Right lung (tissue), 2 donors: ENCODE measurements at regions not wholly inside any gene's neighbourhood (a gene's known extent, or its start where the extent isn't known, plus 50 kb on each side); places are given as distances from the start of the nearest gene placed in this dataset.

Experiments
- DNase-seq, 2 donors: peaks; one replicate each; pipeline ENCODE4 v3.0.0-alpha.2; 2013

DNA sequence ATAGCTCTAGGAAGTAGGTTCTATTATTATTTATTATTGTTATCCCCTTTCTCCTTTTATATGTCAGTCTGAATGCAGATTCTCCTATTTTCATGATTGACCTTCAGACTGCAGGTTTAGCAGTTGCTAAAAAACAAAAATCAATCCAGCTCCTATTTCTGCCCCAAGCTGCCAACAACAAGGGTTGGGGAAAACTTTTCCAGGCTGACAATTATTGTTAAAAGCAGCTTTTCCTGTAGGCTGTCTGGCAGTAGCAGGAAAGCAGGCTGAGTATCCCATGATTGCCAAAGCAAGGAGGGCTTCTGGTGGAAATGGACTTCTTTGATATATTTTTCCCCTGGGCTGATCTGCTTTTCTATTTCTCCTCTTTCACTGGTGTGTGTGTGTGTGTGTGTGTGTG lies 78.0 kb upstream of the CTLA4 start:
- DNase-seq, result no peak

DNA sequence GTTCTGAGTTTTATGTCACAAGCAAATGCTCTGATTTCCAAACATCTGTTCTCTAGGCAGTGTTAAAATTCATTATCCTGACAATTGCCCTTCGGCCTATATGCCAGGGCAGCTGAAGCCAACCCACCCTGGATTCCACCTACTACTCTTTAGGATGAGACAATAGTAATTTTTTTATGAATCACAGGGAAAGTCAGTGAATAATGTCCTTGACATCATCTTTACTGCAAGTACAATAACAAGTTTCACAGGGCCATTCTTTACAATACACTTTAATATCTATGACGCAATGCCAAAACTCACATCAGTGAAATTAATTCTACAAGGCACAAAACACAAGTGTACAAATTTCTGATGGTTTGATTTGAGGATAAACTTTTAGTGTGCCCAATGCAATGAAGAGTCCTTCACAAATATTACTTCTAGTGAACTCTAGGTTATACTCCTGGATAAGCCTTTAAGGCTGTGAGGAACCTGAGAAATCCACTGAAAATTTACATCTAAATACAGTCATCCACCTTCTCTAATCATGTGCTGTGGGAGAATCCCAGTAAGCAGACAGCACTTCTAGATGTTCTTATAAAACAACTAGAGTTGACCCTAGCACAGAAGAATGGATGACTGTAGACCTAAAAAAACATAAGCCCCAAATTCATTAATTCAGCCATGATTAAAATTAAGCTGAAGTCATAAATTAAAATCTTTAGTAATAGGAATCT lies 77.3 kb upstream of the CTLA4 start:
- no peak for DNase-seq

DNA sequence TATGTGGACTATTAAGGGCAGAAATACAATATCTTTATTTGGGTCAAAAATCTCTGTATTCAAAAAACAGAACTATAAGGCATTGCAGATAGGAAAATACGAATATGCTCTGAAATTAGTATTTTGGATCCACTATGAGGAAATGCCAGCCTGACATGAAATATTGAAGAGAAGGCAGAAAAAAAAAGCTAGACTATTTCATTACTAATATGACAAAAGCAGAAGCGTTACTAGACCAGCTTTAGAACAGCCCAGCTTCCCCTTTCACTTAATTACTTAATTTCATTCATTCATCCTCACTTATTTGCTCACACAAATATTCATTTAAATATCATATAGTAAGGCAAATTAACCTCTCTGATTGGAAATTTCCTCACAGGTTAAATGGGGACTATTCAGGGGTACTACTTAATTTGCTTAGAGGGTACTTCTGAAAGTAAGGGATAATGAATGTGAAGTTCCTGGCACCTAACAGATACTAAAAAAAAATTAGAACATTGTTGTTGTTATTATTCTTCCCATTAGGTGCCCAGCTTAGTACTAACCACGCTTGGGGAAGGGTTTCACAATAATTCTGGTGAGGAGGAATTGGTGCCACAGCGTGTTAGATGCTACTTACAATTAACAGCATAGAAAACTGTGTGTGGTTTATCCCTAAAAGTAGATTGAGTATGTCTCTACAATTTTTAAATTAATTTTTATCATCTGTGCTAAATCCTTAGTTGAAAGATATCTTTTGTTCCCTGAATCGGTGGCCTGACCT lies 71.1 kb upstream of the CTLA4 start:
- no peak for DNase-seq

DNA sequence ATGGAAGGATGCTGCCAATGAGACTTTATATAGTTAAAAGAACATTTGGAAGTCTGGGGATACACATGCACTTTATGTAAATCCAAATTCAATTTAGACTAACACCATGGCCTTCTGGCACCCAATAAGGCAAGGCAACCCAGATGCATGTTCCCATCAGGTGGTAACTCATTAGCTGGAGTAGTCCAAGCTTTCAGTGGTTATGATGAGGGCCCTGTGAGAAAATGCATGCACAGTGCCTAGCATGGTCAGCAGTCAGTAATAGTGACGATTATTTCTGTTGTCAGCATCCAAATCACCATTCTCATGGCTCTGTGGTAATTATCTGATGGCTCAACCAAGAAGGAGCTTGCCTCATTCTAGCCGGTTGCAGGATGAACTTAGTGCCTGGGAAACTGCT lies 70.3 kb upstream of the CTLA4 start:
- DNase-seq, result no peak

DNA sequence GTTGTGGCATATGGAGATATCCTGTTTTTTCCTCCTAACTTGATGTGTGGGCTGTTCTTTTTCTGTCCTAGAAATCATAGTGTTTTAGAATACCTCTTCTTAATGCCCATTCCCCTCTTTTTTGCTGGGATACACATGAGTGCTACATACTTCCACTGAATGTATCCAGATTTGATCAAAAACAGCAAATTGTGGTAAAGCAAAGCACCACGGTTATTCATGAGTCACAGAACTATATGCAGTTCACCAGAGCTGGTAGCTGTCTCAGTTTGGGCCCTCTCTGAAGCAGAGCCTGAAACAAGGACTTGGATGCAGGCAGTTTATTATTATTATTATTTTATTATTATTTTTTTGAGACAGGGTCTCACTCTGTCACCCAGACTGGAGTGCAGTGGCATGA lies 69.9 kb upstream of the CTLA4 start:
- no peak for DNase-seq

DNA sequence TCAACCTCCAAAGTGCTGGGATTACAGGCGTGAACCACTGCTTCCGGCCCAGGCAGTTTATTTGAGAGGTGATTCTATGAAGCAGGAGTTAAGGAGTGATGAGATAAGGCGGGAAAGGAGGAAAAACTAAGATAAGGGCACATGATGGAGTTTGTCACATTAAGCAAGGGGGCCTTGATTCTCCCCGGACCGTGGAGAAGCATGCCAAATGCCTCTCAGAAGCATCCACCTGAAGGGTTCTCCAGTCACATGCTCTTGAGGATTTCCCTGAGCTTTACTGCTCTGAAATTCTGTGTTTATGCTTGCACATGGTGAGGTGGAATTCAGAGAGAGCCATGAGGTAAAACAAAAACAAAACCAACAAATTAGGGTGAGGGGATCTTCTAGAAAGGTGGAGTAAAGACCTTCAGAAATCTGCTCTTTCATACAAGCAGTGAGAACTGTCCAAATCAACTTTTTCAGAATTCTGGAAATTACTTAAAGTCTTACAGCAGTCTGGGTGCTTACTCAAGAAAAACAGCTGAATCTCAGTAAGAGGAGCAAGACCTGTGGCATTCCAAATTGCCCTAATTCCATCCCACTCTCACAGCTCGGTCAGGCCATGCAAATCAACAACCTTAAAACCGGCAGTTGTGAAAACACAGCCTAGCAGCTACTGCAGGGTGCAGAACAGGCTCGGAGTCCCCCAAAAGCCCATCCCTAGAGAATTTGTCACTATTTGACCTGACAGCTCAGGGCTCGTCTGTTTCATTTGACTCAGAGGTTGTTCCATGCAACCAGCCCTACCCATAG lies 69.1 kb upstream of the CTLA4 start:
- no peak for DNase-seq

DNA sequence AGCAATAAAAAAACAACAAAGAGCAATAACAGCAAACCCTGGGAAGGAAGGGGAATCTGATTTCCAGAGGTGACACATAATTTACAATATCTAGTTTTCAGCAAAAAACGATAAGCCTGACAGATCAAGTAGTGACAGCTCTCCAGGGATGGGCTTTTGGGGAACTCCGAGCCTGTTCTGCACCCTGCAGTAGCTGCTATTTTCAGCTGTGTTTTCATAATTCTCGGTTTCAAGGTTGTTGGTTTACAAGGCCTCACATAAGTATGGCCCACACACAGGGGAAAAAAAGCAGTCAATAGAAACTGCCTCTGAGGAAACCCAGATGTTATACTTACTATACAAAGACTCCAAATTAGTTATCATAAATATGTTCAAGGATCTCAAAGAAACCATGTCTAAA lies 67.7 kb upstream of the CTLA4 start:
- DNase-seq, result no peak

DNA sequence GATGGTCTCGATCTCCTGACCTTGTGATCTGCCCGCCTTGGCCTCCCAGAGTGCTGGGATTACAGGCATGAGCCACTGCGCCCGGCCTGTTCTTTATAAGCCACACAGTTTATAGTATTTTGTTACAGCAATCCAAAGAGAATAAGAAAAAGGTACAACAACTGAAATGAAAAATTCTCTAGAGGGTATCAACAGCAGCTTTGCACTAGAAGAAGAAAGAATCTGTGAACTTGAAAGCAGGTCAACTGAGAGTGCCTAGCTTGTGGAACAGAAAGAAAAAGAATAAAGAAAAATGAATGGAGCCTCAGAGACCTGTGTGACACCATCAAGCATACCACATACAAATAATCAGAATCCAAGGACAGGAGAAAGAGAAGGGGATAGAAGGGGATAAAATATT lies 66.8 kb upstream of the CTLA4 start:
- no peak for DNase-seq

DNA sequence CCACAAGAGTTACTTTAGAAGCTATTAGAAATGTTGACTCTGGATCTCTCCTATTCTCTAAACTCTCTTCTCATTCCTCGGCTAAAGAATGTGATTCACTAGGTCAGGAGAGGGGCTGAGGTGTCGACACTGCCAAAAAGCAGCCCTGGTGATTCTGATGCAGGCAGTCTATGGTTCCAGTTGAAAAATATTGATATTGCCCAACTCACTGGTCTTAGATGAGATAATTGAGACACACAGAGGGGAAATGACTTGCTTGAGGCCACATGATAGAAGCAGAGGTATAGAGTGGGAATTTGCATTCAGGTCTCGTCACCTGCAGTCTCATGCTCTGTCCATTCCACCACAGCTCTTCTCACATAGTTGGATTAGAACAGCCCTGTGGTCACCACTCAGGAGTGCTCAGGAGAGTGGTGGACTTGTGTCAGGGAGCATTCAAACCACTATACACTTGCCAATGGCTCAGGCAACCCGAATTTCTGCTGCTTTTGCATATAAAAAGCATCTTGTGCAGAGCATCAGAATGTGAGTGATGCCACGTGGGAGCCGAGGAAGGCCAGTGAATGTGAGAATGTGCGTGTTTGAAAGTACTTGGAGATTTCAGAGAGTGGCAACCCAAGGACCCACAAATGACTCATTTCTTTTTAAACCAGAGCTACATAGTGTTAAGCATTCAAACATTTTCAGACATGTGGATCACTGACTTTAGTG lies 65.1 kb upstream of the CTLA4 start:
- no peak for DNase-seq

DNA sequence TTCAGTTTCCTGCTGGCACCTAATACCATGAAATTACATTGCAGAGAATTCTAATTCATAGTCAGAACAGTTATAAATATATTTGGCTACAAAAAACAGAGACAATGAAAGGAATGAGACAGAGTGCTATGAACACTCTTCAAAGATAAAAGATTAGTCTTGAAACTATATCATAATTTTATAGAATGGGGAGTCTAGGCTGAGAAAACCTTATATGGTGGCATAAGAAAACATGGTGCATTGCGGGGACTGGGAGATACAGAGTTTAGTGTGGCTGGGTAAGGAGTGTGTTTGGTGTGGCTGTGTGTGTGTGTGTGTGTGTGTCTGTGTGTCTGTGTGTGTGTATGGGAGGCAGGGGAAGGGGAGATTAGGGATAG lies 64.5 kb upstream of the CTLA4 start:
- DNase-seq, result no peak

DNA sequence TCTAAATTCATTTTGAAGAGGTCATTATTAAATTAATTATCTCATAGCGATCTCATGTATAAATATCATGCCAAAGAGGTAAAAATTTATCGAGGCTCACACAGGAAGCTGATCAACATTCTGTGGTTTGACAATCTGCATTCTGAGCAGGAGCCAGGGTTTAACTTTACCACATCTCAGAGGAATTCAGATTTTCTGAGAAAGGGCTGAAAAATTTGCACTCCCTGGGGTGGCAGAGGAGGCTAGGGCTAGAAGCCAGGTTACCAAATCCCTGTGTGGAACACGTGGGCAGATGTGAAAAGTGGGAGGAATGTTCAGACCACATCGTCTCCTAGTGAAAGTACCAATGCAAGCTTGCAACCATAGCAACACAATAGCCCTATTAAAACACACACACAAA lies 63.5 kb upstream of the CTLA4 start:
- DNase-seq, result no peak

DNA sequence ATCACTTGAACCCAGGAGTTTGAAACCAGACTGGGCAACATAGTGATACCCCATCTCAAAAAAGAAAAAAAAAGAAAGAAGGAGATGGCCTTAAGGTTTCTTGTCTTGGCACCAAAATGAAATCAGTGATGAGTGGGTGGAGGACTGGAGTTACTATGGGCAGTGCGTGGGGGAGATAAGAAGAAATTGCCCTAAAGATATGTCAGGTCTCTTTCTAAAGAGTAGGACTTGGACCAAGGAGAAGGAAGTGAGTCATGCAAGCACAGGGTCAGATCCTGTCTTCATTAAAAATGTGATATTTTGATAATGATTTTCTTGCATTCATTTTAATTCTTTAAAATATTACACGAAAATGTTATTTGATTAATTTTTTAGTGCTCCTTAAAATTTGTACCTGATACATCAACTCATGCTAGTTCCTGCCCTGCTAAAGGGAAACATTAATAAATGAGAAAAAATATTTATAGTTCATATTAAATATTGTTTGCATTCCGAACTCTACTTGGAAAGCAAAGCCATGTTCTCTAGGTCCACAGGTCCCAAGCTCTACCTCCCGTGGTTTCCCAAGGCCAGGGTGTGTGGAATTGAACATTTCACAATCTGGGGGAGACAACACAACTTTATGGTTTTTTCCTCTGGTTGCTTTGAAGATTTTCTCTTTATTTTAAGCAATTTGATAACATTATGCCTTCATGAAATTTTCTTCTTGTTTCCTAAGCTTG lies 62.6 kb upstream of the CTLA4 start:
- DNase-seq, result no peak

DNA sequence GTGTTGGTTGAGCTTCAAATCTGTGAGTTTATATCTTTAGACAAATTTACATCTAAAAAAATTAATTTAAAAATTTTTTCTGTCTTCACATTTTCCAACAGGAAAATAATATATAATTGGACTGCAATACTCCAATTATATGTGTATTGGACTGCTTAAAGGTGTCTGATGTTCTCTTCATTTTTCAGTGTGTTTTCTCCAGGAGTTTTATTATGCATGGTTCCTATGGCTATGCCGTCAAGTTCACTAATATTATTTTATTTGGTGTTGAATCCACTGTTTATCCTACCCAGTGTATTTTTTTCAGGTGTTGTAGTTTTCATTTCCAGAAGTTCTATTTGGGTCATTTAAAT lies 62.1 kb upstream of the CTLA4 start:
- DNase-seq, result no peak

DNA sequence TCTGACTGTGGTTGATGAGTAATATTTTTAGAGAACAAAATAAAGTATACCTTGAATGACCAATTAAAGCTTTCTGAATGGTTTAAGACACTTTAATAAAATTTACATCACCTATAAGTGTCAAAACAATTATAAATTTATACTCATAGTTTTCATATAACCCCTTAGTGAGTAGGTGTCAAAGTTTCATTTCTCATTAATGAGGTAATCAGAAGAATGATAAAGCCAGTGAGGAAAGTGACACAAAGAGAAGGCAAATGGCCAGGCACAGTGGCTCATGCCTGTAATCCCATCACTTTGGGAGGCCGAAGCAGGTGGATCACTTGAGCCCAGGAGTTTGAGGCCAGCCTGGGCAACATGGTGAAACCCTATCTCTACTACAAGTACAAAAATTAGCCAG lies 60.8 kb upstream of the CTLA4 start:
- no peak for DNase-seq

DNA sequence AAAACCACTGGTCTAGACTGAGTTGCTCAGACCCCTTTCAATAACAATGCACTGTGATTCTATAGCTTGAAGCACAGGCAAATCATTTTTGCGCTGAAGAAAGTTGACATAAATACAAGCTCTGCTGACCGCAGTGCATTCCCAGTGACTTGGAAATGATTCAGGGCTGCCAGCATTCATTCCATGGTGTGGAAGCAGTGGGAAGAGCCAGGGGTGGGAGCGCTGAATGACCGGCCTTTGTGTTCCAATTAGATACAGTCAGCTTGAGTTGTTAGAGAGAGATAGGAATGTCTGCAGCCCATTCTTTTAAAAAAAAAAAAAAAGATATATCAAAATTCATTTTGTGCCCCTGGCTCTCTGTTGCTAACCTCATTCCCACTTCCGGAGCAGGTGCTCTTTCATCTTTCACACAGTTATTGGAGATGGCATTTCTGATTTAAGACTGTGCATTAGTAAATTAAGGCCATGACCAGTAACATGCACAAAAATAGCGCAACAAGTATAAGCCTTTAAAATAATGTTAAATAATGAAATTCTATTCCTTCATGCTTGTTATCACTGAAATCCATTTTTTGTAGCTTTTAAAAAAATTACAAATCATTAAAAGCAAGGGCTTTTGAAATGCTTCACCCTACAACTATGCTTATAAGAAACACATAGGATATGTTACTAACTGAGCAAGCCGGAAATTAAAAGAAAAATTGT lies 59.4 kb upstream of the CTLA4 start:
- DNase-seq, result no peak

DNA sequence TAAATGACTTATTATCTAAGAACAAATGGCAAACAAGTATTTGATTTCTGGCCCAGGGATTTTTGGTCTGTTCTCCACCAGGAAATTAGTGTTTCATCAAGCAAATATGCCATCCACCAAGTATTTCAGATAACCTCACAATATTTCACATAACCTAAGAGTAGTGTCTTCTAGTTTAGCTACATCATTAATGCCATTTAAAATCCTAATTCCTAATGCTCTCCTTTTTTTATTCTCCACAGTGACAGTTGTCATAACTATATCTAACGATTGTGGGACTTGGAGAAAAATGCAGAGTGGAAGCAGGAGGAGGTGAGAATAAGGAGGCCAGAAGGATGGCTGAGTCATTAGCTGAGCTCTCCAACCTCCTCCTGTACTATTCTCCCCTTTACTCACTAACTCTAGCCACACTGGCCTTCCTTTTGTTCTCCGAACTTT lies 58.5 kb upstream of the CTLA4 start:
- no peak for DNase-seq

DNA sequence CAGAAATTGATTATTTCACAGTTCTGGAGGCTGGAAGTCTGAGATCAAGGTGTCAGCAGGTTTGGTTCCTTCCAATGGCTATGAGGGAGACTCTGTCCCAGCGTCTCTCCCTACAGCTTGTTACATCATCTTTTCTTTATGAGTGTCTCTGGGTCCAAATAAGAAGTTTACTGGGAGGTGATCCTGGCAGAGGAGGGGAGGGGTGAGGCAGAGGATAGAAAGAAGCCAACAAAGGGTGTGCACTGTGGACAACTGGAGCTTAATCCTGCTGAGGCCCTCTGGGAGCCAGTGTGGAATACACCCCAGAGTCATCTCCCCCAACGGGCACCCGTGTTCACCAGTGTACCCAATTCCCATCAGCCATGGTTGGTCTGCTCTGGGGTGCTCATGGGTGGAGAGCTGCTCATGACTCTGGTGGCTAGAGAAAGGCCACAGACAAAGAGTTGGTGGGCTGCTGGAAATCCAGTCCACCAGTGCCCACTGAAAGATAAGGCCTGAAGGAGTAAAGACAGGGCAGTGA lies 57.5 kb upstream of the CTLA4 start:
- no peak for DNase-seq

DNA sequence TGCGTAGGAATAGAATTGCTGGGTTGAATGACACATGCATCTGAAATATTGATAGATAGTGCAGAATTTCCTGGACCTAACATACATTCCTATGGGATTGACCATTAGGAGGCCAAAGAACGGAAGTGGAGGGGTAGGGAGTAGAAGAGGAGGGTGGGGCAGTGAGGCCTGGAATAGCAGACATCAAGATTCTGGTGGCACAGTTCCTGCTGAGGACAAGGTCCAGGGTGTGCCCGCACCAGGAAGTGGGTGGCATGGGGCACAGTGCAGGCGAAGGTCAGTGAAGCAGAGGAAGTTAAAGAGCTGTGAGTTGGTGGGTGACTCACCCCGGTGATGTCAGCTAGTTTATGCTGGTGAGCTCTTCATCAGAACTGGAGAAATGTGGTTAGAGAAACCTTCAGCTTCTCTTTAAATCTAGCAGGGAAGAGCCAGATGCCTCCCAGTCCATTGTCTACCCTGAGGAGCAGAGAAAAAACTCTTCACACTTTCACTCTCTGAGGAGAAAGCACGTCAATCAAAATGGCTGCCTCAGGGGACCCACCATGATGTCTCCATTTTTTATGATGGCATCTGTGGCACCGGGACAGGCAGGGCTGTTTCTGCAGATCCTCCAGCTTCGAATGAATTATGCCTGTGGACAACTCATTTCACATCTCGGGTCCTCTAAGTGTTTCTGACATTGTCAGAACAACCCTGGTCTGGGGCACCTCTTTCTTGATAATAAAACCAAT lies 55.9 kb upstream of the CTLA4 start:
- DNase-seq, result no peak

DNA sequence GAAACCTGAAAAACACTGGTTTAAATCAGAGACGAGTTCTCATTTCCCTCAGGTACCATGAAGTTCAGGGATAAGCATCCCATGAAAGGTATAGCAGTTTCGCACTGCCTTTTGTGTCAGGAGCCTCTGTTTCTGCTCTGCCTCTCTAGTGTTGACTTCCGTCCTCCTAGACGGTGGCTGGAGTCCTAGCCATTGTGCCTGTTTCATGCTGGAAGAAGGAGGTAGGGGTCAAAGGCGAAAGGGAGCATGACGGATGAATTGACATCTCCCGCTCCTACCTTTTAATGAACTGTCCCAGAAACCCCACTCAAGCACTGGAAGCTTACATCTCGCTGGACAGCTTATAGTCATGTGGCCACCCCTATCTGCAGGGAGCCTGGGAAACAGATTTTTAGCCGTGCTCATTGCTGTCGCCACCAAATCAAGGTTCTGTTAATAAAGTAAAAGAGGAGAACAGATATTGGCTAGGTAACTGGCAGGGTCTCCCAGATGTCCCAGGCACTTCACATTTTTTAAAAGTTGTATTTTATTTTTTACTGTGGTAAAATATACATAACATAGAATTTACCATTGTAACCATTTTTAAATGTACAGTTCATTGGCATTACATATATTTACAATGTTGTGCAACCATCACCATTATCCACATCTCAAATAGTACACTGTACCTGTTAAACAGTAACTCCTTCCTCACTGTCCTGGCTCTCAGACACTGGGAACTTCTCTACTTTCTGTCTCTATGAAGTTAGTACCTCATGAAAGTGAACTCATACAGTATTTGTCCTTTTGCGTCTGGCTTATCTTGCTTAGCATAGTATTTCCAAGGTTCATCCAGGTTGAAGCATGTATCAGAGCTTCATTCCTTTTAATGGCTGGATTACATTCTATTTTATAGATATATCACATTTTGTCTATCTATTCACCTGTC lies 55.0 kb upstream of the CTLA4 start:
- DNase-seq, result no peak
